Osteoblast (primary cell): ENCODE measurements at regions not wholly inside any gene's neighbourhood (a gene's known extent, or its start where the extent isn't known, plus 50 kb on each side); places are given as distances from the start of the nearest gene placed in this dataset.

ENCODE experiments used
- DNase-seq: peaks from one replicate; pipeline ENCODE4 v3.0.0; 2011; ENCODE audit warnings: low spot score, mixed read lengths; ENCODE audit not compliant: insufficient read length; ENCODE audit errors: missing footprints
- H2AFZ ChIP-seq: 2 replicates; pipeline ENCODE4 v1.6.0; 2011; ENCODE audit warnings: mild to moderate bottlenecking, low read length
- H3K27ac ChIP-seq: 2 replicates; pipeline ENCODE4 v1.5.1; 2011; ENCODE audit warnings: mild to moderate bottlenecking, low read depth, low read length, moderate library complexity
- H3K27me3 ChIP-seq: 2 replicates; pipeline ENCODE4 v1.6.0; 2012; ENCODE audit warnings: mild to moderate bottlenecking, control low read depth, inconsistent platforms, low read length, moderate library complexity; ENCODE audit not compliant: insufficient read depth
- H3K36me3 ChIP-seq: 2 replicates; pipeline ENCODE4 v1.5.1; 2011; ENCODE audit warnings: mild to moderate bottlenecking, low read length, control low read depth, moderate library complexity; ENCODE audit not compliant: insufficient read depth
- H3K4me1 ChIP-seq: 2 replicates; pipeline ENCODE4 v1.5.1; 2011; ENCODE audit warnings: mild to moderate bottlenecking, low read length, control low read depth, moderate library complexity; ENCODE audit not compliant: insufficient read depth
- H3K4me2 ChIP-seq: 2 replicates; pipeline ENCODE4 v1.6.0; 2011; ENCODE audit warnings: mild to moderate bottlenecking, low read length; ENCODE audit not compliant: insufficient read depth
- H3K4me3 ChIP-seq: fragments of 200-600 bp; sonication (generic); 3 replicates; pipeline ENCODE4 v1.5.1; 2012; ENCODE audit warnings: mild to moderate bottlenecking, low read length, inconsistent platforms; ENCODE audit not compliant: insufficient read depth
- H3K79me2 ChIP-seq: 2 replicates; pipeline ENCODE4 v1.6.0; 2012; ENCODE audit warnings: mild to moderate bottlenecking, low read length, control low read depth, inconsistent platforms; ENCODE audit not compliant: insufficient read depth
- H3K9me3 ChIP-seq: 2 replicates; pipeline ENCODE4 v1.5.1; 2011; ENCODE audit warnings: low read depth, low read length, control low read depth
- H4K20me1 ChIP-seq: 2 replicates; pipeline ENCODE4 v1.6.0; 2012; ENCODE audit warnings: mild to moderate bottlenecking, low read length, control low read depth; ENCODE audit not compliant: insufficient read depth
- CTCF ChIP-seq: IDR thresholded peaks from 2 replicates; pipeline ENCODE4 v1.5.1; 2011; ENCODE audit warnings: mild to moderate bottlenecking, low read depth, low read length, moderate library complexity; ENCODE audit errors: extremely low read depth

GRCh38 chr10:10772411-10772810, 245.3 kb upstream of the CELF2 start:
- Histone ChIP-seq H3K27ac (no peak overlapping the region), H3K4me3 (no peak overlapping the region), H3K4me1 (no peaks in the 10 kb centered on the region), H3K9me3 (no peaks in the 10 kb centered on the region), H3K79me2 (no peaks in the 10 kb centered on the region), H4K20me1 (no peaks in the 10 kb centered on the region), H3K27me3 (no peaks in the 10 kb centered on the region), H3K4me2 (no peak overlapping the region), H3K36me3 (no peaks in the 10 kb centered on the region), H2AFZ (no peak overlapping the region)
- TF ChIP-seq CTCF: no peak
- no peak for DNase-seq

GRCh38 chr10:10772874-10773508, 244.7 kb upstream of the CELF2 start:
- no peaks in the 10 kb centered on the region for H4K20me1 ChIP-seq
- peak overlapping the region; percentile 34 for H3K4me2 ChIP-seq
- H3K9me3 ChIP-seq: no peaks in the 10 kb centered on the region
- no peak for DNase-seq
- H3K4me3 ChIP-seq: no peak overlapping the region
- H3K79me2 ChIP-seq: no peaks in the 10 kb centered on the region
- H3K36me3 ChIP-seq: no peaks in the 10 kb centered on the region
- H3K27ac ChIP-seq: no peak overlapping the region
- H3K27me3 ChIP-seq: no peaks in the 10 kb centered on the region
- no peak overlapping the region for H2AFZ ChIP-seq
- TF ChIP-seq CTCF: no peak
- H3K4me1 ChIP-seq: no peaks in the 10 kb centered on the region

GRCh38 chr10:10774416-10774815, 243.3 kb upstream of the CELF2 start:
- Histone ChIP-seq H3K27me3 (no peaks in the 10 kb centered on the region), H3K4me2 (no peak overlapping the region)

GRCh38 chr10:10776363-10776762, 241.3 kb upstream of the CELF2 start:
- no peaks in the 10 kb centered on the region for H3K36me3 ChIP-seq
- H3K79me2 ChIP-seq: no peaks in the 10 kb centered on the region
- peaks cover 3% of the 10 kb centered on the region for H3K4me1 ChIP-seq
- no peak overlapping the region for H3K4me3 ChIP-seq
- no peaks in the 10 kb centered on the region for H3K27me3 ChIP-seq
- H3K9me3 ChIP-seq: no peaks in the 10 kb centered on the region
- no peak for TF ChIP-seq CTCF
- H3K4me2 ChIP-seq: no peak overlapping the region
- no peaks in the 10 kb centered on the region for H4K20me1 ChIP-seq
- H3K27ac ChIP-seq: no peak overlapping the region
- H2AFZ ChIP-seq: no peak overlapping the region
- DNase-seq: no peak

More at GRCh38 chr10:10774416-10774815, 243.3 kb upstream of the CELF2 start:
- Histone ChIP-seq H3K4me1 (no peaks in the 10 kb centered on the region), H3K4me3 (no peak overlapping the region), H4K20me1 (no peaks in the 10 kb centered on the region), H3K36me3 (no peaks in the 10 kb centered on the region), H2AFZ (no peak overlapping the region), H3K79me2 (no peaks in the 10 kb centered on the region), H3K27ac (no peak overlapping the region), H3K9me3 (no peaks in the 10 kb centered on the region)
- DNase-seq: no peak
- TF ChIP-seq CTCF: no peak
